Stimulated activated naive CD8-positive, alpha-beta T cell treated with anti-CD3 and anti-CD28 coated beads, Interleukin-15, amount 100 ng/mL, for 72 hours (primary cell): ENCODE measurements at regions not wholly inside any gene's neighbourhood (a gene's known extent, or its start where the extent isn't known, plus 50 kb on each side); places are given as distances from the start of the nearest gene placed in this dataset.
"Not testable (repeated sequence)": the region's sequence is repeated elsewhere in the genome, so short reads cannot be mapped to it uniquely, and the experiment has no call there.

Source experiments
- ATAC-seq: fragments of 150-1000 bp; cut with Tn5 transposase; 2 replicates; pipeline ENCODE4 v1.10.0; 2021; ENCODE audit warnings: mild to moderate bottlenecking, moderate library complexity
- DNase-seq, 2 donors: peaks; one replicate each; pipeline ENCODE4 v3.0.0; 2021 to 2022
- H3K27ac Mint-ChIP-seq, 2 donors: one replicate each; pipeline ENCODE4 v1.8.0; 2022; ENCODE audit warnings: mild to moderate bottlenecking in 2 of 2, mixed read lengths in 2 of 2, moderate library complexity in 2 of 2
- H3K27me3 Mint-ChIP-seq: one replicate; pipeline ENCODE4 v1.8.0; 2022; ENCODE audit warnings: mixed read lengths
- H3K4me1 Mint-ChIP-seq: one replicate; pipeline ENCODE4 v1.8.0; 2022; ENCODE audit warnings: mild to moderate bottlenecking, mixed read lengths
- H3K4me3 Mint-ChIP-seq, 2 donors: one replicate each; pipeline ENCODE4 v1.8.0; 2022; ENCODE audit warnings: mild to moderate bottlenecking in 2 of 2, mixed read lengths in 2 of 2, moderate library complexity in 1 of 2
- H3K9me3 Mint-ChIP-seq, 2 donors: one replicate each; pipeline ENCODE4 v1.8.0; 2022; ENCODE audit warnings: mixed read lengths in 2 of 2

- DNase-seq = no peak
- no peaks in the 10 kb centered on the region for H3K4me1 Mint-ChIP-seq
- H3K9me3 Mint-ChIP-seq = peaks cover 0 to 4% of the 10 kb centered on the region in 2 donors
- no peaks in the 10 kb centered on the region for H3K27me3 Mint-ChIP-seq
- no peak for ATAC-seq
- no peak overlapping the region for H3K27ac Mint-ChIP-seq
- H3K4me3 Mint-ChIP-seq = no peak overlapping the region
These were observed 194.7 kb downstream of the TENT5A start for GRCh38 chr6:81557811-81558210.

GRCh38 chr6:81556551-81556950, 195.9 kb downstream of the TENT5A start:
- no peaks in the 10 kb centered on the region for H3K27me3 Mint-ChIP-seq
- no peak overlapping the region for H3K27ac Mint-ChIP-seq
- DNase-seq = no peak
- no peak overlapping the region for H3K4me3 Mint-ChIP-seq
- peaks cover 0 to 4% of the 10 kb centered on the region in 2 donors for H3K9me3 Mint-ChIP-seq
- ATAC-seq = no peak
- no peaks in the 10 kb centered on the region for H3K4me1 Mint-ChIP-seq

- Mint-ChIP-seq H3K27me3 (no peaks in the 10 kb centered on the region), H3K27ac (no peak overlapping the region), H3K4me1 (no peaks in the 10 kb centered on the region), H3K4me3 (no peak overlapping the region), H3K9me3 (peaks cover 0 to 5% of the 10 kb centered on the region in 2 donors)
- no peak for ATAC-seq
- no peak for DNase-seq
These were observed 199.3 kb downstream of the TENT5A start for GRCh38 chr6:81553216-81553615.

- no peak overlapping the region for H3K4me3 Mint-ChIP-seq
- no peaks in the 10 kb centered on the region for H3K4me1 Mint-ChIP-seq
- ATAC-seq = no peak
- H3K27ac Mint-ChIP-seq = no peak overlapping the region
- peaks cover 0 to 5% of the 10 kb centered on the region in 2 donors for H3K9me3 Mint-ChIP-seq
- DNase-seq = no peak
- no peaks in the 10 kb centered on the region for H3K27me3 Mint-ChIP-seq
These were observed 199.8 kb downstream of the TENT5A start for GRCh38 chr6:81552644-81553043.

- H3K4me3 Mint-ChIP-seq = no peak overlapping the region
- no peak for ATAC-seq
- DNase-seq = no peak
- peaks cover 5 to 7% of the 10 kb centered on the region in 2 donors for H3K9me3 Mint-ChIP-seq
- no peaks in the 10 kb centered on the region for H3K27me3 Mint-ChIP-seq
- no peak overlapping the region for H3K27ac Mint-ChIP-seq
- H3K4me1 Mint-ChIP-seq = no peaks in the 10 kb centered on the region
These were observed 205.3 kb downstream of the TENT5A start for GRCh38 chr6:81547149-81547548.

GRCh38 chr6:81534934-81535465, 217.5 kb downstream of the TENT5A start:
- Mint-ChIP-seq H3K4me3 (no peak overlapping the region), H3K27me3 (no peaks in the 10 kb centered on the region), H3K4me1 (no peaks in the 10 kb centered on the region), H3K27ac (no peak overlapping the region), H3K9me3 (peaks cover 0 to 18% of the 10 kb centered on the region in 2 donors)
- no peak for DNase-seq
- ATAC-seq = no peak

- H3K4me3 Mint-ChIP-seq = no peak overlapping the region
- H3K27me3 Mint-ChIP-seq = no peaks in the 10 kb centered on the region
- H3K9me3 Mint-ChIP-seq = peaks cover 0 to 14% of the 10 kb centered on the region in 2 donors
- ATAC-seq = no peak
- DNase-seq = no peak
- no peak overlapping the region for H3K27ac Mint-ChIP-seq
- H3K4me1 Mint-ChIP-seq = no peaks in the 10 kb centered on the region
These were observed 220.5 kb downstream of the TENT5A start for GRCh38 chr6:81531869-81532561.

- no peak overlapping the region for H3K4me3 Mint-ChIP-seq
- no peaks in the 10 kb centered on the region for H3K4me1 Mint-ChIP-seq
- peaks cover 5 to 9% of the 10 kb centered on the region in 2 donors for H3K9me3 Mint-ChIP-seq
- DNase-seq (no peak), ATAC-seq (no peak)
- no peaks in the 10 kb centered on the region for H3K27me3 Mint-ChIP-seq
- H3K27ac Mint-ChIP-seq = no peak overlapping the region
These were observed 235.0 kb downstream of the TENT5A start for GRCh38 chr6:81517455-81517854.

GRCh38 chr6:81515562-81516453, 236.7 kb downstream of the TENT5A start:
- H3K27me3 Mint-ChIP-seq = no peaks in the 10 kb centered on the region
- DNase-seq (no peak), ATAC-seq (no peak)
- no peaks in the 10 kb centered on the region for H3K4me1 Mint-ChIP-seq
- no peak overlapping the region for H3K4me3 Mint-ChIP-seq
- H3K27ac Mint-ChIP-seq = no peak overlapping the region
- H3K9me3 Mint-ChIP-seq = peaks cover 5 to 9% of the 10 kb centered on the region in 2 donors

GRCh38 chr6:81514195-81514594, 238.3 kb downstream of the TENT5A start:
- not testable (repeated sequence) for H3K27me3 Mint-ChIP-seq, H3K4me3 Mint-ChIP-seq, H3K4me1 Mint-ChIP-seq, ATAC-seq, H3K27ac Mint-ChIP-seq, DNase-seq
- peaks cover 0 to 12% of the 10 kb centered on the region in 2 donors for H3K9me3 Mint-ChIP-seq

- DNase-seq (no peak), ATAC-seq (no peak)
- H3K27ac Mint-ChIP-seq = no peak overlapping the region
- H3K9me3 Mint-ChIP-seq = peaks cover 7 to 12% of the 10 kb centered on the region in 2 donors
- no peaks in the 10 kb centered on the region for H3K4me1 Mint-ChIP-seq
- no peak overlapping the region for H3K4me3 Mint-ChIP-seq
- no peaks in the 10 kb centered on the region for H3K27me3 Mint-ChIP-seq
These were observed 241.1 kb downstream of the TENT5A start for GRCh38 chr6:81511423-81511822.

GRCh38 chr6:81495999-81496398, 256.5 kb downstream of the TENT5A start:
- Mint-ChIP-seq H3K4me1 (no peaks in the 10 kb centered on the region), H3K27ac (no peak overlapping the region), H3K9me3 (peaks cover 14 to 30% of the 10 kb centered on the region in 2 donors), H3K27me3 (no peaks in the 10 kb centered on the region), H3K4me3 (no peak overlapping the region)
- DNase-seq (no peak), ATAC-seq (no peak)

- H3K27me3 Mint-ChIP-seq = no peaks in the 10 kb centered on the region
- H3K27ac Mint-ChIP-seq = no peak overlapping the region
- no peak overlapping the region for H3K4me3 Mint-ChIP-seq
- ATAC-seq (no peak), DNase-seq (no peak)
- H3K9me3 Mint-ChIP-seq = peaks cover 9 to 20% of the 10 kb centered on the region in 2 donors
- no peaks in the 10 kb centered on the region for H3K4me1 Mint-ChIP-seq
These were observed 260.9 kb downstream of the TENT5A start for GRCh38 chr6:81491454-81492101.

- DNase-seq = no peak
- no peaks in the 10 kb centered on the region for H3K4me1 Mint-ChIP-seq
- no peaks in the 10 kb centered on the region for H3K9me3 Mint-ChIP-seq
- H3K27ac Mint-ChIP-seq = no peak overlapping the region
- no peaks in the 10 kb centered on the region for H3K27me3 Mint-ChIP-seq
- no peak for ATAC-seq
- no peak overlapping the region for H3K4me3 Mint-ChIP-seq
These were observed 265.0 kb downstream of the TENT5A start for GRCh38 chr6:81487489-81487888.

- Mint-ChIP-seq H3K9me3 (no peaks in the 10 kb centered on the region), H3K27ac (no peak overlapping the region), H3K4me3 (no peak overlapping the region), H3K4me1 (no peaks in the 10 kb centered on the region), H3K27me3 (no peaks in the 10 kb centered on the region)
- DNase-seq (no peak), ATAC-seq (no peak)
These were observed 266.2 kb downstream of the TENT5A start for GRCh38 chr6:81486234-81486633.
